ENCODE measurements at regions not wholly inside any gene's neighbourhood (a gene's known extent, or its start where the extent isn't known, plus 50 kb on each side); places are given as distances from the start of the nearest gene placed in this dataset.

- Histone ChIP-seq H4K20me1 (ENCODE audit: insufficient read depth) (no peaks in the 10 kb centered on the region), H2AFZ (ENCODE audit: low read depth) (no peak overlapping the region), H3K4me3 (IDR thresholded peaks at IDR 0.05; ENCODE audit: insufficient read depth, low read depth, low read length) (no peak overlapping the region), H3K27ac (no peak overlapping the region), H3K9ac (no peak overlapping the region), H3K36me3 (ENCODE audit: insufficient read depth) (no peaks in the 10 kb centered on the region), H3K4me1 (ENCODE audit: low read depth, poor library complexity, severe bottlenecking) (peaks cover 21% of the 10 kb centered on the region), H3K79me2 (ENCODE audit: insufficient read depth, low read depth) (no peaks in the 10 kb centered on the region), H3K27me3 (ENCODE audit: insufficient read depth, low read depth) (no peaks in the 10 kb centered on the region), H3K4me2 (no peak overlapping the region)
- TF ChIP-seq CTCF (conservative IDR thresholded peaks at IDR 0.05; ENCODE audit: low read depth, low read length) = no peak
Measured at GRCh38 chr5:124637011-124637410, 109.4 kb downstream of the ZNF608 start.

GRCh38 chr5:124634741-124635323, 111.6 kb downstream of the ZNF608 start:
- TF ChIP-seq CTCF (conservative IDR thresholded peaks at IDR 0.05; ENCODE audit: low read depth, low read length) = no peak
- no peaks in the 10 kb centered on the region for H4K20me1 ChIP-seq (ENCODE audit: insufficient read depth)
- H3K4me2 ChIP-seq = no peak overlapping the region
- H2AFZ ChIP-seq (ENCODE audit: low read depth) = no peak overlapping the region
- no peaks in the 10 kb centered on the region for H3K36me3 ChIP-seq (ENCODE audit: insufficient read depth)
- H3K27ac ChIP-seq = no peak overlapping the region
- peaks cover 33% of the 10 kb centered on the region for H3K4me1 ChIP-seq (ENCODE audit: low read depth, poor library complexity, severe bottlenecking)
- no peak overlapping the region for H3K4me3 ChIP-seq (IDR thresholded peaks at IDR 0.05; ENCODE audit: insufficient read depth, low read depth, low read length)
- H3K27me3 ChIP-seq (ENCODE audit: insufficient read depth, low read depth) = no peaks in the 10 kb centered on the region
- no peak overlapping the region for H3K9ac ChIP-seq
- no peaks in the 10 kb centered on the region for H3K79me2 ChIP-seq (ENCODE audit: insufficient read depth, low read depth)

DNA sequence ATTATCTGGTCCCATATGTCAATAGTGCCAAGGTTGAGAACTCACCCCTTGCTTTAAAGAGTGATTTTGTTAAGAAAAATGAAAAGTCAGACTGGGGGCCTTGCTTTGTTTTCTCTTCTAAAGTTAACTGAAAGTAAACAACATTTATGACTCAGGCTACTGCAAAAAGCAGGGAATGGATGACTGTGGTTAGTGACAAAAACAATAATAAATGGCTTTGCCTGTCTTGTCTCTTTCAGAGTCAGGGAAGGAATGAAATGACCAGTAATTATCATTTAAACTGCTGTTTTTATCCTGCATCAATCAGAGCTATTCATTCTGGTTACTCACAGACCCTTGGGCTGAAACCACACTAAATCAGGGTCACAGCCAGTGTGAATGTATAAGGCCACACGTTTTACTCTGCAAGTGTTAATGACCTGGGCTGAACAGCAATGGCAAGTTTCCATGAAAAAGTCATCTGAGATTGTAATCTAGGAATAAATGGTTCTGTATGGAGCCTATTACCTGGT, 112.2 kb downstream of the ZNF608 start:
- Histone ChIP-seq H3K36me3 (ENCODE audit: insufficient read depth) (no peaks in the 10 kb centered on the region), H3K27ac (no peak overlapping the region)

DNA sequence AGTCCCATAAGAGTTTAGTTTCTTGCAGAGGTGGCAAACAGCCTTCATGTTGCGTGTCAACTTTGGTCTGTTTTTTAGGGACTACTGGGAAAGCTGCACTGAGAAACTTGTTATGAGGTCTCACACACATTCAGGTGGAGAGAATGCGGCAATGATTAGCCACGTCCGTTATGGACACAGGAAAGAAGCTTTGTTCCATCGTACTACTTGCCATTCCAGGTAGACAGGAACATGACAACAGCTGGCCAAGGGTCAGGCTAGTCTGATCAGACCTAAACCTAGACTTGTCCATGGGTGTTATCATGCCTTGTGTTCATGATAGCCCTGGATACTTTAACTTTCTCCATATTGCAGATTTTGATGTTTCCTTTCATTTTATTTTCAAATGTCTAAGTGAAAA, 113.2 kb downstream of the ZNF608 start:
- Histone ChIP-seq H4K20me1 (ENCODE audit: insufficient read depth) (no peaks in the 10 kb centered on the region), H3K9ac (no peak overlapping the region), H3K27me3 (ENCODE audit: insufficient read depth, low read depth) (no peaks in the 10 kb centered on the region), H3K4me1 (ENCODE audit: low read depth, poor library complexity, severe bottlenecking) (peaks cover 33% of the 10 kb centered on the region), H2AFZ (ENCODE audit: low read depth) (no peak overlapping the region), H3K36me3 (ENCODE audit: insufficient read depth) (no peaks in the 10 kb centered on the region), H3K4me2 (no peak overlapping the region), H3K4me3 (IDR thresholded peaks at IDR 0.05; ENCODE audit: insufficient read depth, low read depth, low read length) (no peak overlapping the region), H3K27ac (no peak overlapping the region), H3K79me2 (ENCODE audit: insufficient read depth, low read depth) (no peaks in the 10 kb centered on the region)
- TF ChIP-seq CTCF (conservative IDR thresholded peaks at IDR 0.05; ENCODE audit: low read depth, low read length) = no peak

More for the DNA sequence above, 112.2 kb downstream of the ZNF608 start:
- peaks cover 33% of the 10 kb centered on the region for H3K4me1 ChIP-seq (ENCODE audit: low read depth, poor library complexity, severe bottlenecking)
- no peaks in the 10 kb centered on the region for H3K79me2 ChIP-seq (ENCODE audit: insufficient read depth, low read depth)
- no peaks in the 10 kb centered on the region for H4K20me1 ChIP-seq (ENCODE audit: insufficient read depth)
- H3K4me3 ChIP-seq (IDR thresholded peaks at IDR 0.05; ENCODE audit: insufficient read depth, low read depth, low read length) = no peak overlapping the region
- no peak overlapping the region for H3K4me2 ChIP-seq
- H2AFZ ChIP-seq (ENCODE audit: low read depth) = no peak overlapping the region
- no peak overlapping the region for H3K9ac ChIP-seq
- TF ChIP-seq CTCF (conservative IDR thresholded peaks at IDR 0.05; ENCODE audit: low read depth, low read length) = no peak
- no peaks in the 10 kb centered on the region for H3K27me3 ChIP-seq (ENCODE audit: insufficient read depth, low read depth)
